HG03354 (cell line): ENCODE measurements at regions not wholly inside any gene's neighbourhood (a gene's known extent, or its start where the extent isn't known, plus 50 kb on each side); places are given as distances from the start of the nearest gene placed in this dataset.

Experiments used
- ATAC-seq: cut with Tn5 transposase; IDR thresholded peaks from one replicate; pipeline ENCODE4 v1.9.1; 2021; ENCODE audit warnings: mild to moderate bottlenecking; ENCODE audit not compliant: unreplicated experiment, poor library complexity, severe bottlenecking

DNA sequence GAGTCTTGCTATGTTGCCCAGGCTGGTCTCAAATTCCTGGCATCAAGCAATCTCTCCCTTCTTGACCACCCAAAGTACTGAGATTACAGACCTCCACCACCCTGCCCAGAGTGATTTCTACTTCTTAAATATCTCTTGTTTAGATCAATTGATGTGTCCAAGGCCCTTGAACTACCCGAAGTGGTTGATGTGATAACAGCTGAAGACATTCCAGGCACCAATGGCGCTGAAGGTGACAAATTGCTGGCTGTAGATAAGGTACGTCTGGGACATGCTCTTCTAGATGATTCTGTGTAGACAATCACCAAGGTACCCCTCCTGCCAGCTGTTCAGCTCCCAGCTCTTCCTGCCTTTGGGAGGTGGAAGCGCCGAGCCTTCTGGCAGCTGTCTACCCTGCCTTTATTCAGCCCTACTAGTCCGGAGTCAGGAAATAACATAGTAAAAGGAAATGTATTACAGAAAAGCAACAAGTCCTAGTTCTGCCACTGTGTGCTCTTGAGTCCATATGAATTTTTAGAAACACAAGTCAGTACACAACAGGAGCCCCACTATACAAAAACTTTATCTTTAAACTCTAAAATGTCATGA, 61.3 kb upstream of the BZW1 start:
- ATAC-seq, result no peak

DNA sequence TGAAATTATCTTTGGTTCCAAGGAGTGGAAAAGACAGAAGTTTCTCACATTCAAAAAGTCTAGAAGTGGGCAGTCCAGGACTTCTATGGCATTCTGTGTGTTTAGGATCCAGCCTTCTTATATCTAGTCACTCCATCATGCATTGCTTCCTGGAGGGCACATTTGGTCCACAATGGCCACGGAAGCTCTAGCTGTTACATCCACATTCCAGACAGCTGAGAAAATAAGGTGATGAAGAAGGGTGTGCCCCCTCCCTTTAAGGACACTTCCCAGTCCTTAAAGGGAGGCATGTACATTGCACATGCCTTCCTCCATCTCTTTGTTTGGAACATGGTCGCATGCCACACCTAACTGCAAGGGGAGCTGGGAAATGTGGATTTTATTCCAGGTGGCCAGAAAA, 59.9 kb upstream of the BZW1 start:
- ATAC-seq, result no peak

DNA sequence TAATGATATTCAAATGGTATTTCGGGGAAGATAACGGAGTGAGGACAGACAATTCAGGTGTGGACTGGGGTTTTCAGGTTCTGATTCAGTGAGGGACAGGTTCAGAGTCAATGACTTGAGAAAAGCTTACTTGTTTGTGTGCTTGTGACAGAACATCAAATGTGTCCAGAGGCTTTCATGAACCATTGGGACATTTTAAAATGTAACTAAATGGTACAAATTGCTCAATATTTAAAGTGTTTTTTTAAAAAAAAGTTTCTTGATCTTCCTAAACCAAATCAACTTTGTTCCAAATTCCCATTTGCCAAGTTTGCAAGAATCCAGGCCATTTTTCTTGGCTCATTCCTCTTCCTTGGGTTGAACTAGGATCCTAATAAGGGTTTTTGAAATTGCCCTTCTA, 59.4 kb upstream of the BZW1 start:
- ATAC-seq, result no peak

DNA sequence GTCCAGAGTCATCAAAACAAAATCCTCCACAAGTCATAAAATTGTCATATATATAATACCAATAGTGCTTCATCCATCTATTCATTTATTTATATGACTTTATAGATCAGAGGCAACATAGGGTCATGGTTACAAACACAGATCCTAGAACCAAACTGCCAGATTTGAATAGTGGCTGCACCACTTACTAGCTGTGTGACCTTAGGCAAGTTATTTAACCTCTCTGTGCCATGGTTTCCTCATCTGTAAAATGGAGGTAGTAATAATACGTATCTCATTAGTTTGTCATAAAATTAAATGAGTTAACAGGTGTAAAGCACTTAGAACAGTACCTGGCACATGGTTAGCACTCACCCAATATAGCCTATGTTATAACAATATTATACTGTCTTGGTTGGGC, 58.9 kb upstream of the BZW1 start:
- no peak for ATAC-seq

DNA sequence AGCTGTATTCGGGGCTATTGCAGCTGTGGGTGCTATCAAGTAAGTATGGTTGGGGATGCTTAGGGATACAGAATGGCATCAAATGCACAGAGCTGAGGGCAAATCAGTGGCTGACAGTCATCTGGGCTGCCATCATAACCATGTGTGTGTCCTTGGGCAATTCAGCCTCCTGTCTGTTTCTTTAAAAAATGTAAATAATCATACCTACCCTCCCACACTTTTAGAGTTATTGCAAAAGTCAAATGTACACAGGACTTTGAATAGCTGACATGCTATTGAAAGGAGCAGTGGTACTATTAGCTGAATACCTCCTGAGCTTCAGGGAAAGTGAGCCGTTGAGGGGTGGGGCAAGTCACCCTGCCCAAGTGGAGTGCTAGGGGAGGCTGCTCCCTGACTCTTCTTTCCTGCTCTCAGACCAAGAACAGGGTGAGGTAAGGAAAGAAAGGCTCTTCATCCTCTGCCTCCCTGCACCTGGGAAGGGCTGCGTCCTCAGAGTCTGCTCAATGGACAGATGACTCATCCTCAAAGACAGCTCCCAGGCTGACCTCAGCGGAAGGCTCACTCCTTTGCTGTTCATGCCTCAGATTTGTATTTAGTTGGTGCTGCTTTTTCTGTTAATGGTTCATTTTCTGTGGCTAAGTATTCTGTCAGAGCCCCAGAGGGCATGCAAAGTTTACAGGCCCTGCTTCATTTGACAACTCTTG, 54.9 kb upstream of the BZW1 start:
- ATAC-seq, result peak; percentile 94

DNA sequence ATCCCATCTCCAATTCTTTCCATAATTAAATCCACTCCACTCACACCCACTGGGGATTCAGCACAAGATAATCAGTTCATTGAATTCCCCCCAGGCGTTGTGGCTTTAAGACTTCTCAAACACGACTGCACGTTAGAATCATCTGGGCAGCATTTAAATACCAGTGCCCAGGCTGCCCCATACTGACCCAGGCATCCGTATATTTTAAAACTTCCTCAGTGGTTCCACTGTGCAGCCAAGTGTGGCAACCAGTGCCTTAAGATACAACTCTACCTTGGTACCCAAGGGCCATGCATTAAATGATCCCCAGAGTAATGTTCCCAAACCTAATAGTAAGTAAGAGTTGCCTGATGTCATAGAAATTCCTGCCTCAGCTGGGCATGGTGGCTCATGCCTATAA, 54.3 kb upstream of the BZW1 start:
- ATAC-seq, result peak; percentile 27

DNA sequence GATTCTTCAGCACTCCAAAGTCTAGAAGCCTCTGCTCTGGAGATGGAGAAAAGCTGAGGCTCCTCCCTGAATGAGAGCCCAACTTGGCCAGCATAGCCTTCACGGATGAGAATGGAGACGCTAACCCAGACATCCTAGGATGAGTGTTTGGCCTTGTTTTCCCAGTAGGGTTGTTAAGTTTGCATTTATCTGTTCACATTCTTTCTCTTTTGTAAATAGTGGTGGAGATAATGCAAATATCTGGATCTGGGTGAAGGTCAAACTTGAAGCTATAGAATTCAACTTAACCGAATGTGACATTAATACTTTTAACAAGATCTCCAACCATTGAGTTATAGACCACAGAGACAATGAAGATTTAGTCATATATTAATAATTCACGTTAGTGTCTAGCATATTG, 53.4 kb upstream of the BZW1 start:
- ATAC-seq, result no peak

DNA sequence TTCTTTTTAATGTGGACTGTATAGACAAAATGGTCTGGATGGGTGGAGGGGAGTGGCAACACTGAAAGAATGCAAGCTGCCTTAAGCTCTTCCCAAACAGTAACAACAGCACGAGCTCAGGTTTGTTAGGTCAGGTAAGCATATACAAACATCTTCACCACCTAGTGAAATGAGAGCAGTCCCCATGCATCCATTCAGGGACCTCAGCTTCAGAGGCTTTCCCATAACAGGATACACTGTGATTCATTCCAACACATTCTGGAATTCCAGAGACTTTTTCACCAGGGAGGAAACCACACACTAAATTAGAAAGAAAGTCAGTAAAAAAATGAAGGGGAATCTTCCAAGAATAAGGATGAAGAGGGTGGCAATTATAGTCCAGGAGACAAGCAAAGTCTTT, 50.4 kb upstream of the BZW1 start:
- no peak for ATAC-seq
